ENCODE measurements at regions not wholly inside any gene's neighbourhood (a gene's known extent, or its start where the extent isn't known, plus 50 kb on each side); places are given as distances from the start of the nearest gene placed in this dataset.

DNA sequence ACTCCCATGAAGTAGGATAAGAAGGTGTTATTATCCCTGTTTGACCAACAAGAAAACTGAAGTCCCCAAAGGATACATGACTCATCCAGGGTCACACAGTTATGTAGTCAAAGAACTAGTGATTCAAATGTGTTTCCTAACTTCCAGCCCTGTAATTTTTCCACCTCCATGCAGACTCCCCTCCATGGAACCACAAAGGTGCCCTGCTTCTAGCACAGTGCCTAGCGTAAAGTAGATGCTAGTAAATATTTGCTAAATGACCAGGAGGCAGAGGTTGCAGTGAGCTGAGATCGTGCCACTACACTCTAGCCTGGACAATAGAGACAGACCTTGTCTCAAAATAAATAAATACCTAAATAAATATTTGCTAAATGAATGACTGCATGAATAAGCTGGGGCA is 55.8 kb downstream of the FRMPD3 start:
- no peak for DNase-seq (ENCODE audit: low spot score)
- TF ChIP-seq, protein P1, sequence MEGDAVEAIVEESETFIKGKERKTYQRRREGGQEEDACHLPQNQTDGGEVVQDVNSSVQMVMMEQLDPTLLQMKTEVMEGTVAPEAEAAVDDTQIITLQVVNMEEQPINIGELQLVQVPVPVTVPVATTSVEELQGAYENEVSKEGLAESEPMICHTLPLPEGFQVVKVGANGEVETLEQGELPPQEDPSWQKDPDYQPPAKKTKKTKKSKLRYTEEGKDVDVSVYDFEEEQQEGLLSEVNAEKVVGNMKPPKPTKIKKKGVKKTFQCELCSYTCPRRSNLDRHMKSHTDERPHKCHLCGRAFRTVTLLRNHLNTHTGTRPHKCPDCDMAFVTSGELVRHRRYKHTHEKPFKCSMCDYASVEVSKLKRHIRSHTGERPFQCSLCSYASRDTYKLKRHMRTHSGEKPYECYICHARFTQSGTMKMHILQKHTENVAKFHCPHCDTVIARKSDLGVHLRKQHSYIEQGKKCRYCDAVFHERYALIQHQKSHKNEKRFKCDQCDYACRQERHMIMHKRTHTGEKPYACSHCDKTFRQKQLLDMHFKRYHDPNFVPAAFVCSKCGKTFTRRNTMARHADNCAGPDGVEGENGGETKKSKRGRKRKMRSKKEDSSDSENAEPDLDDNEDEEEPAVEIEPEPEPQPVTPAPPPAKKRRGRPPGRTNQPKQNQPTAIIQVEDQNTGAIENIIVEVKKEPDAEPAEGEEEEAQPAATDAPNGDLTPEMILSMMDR (IDR thresholded peaks at IDR 0.05; ENCODE audit: low read depth, low read length, missing input control): no peak
- no peaks in the 10 kb centered on the region for H3K36me3 ChIP-seq (ENCODE audit: control insufficient read depth in 4 of 4, insufficient read depth in 3 of 4, low read depth in 1 of 4, low read length in 3 of 4)
- H3K27ac ChIP-seq (ENCODE audit: low read depth in 1 of 2, low read length in 2 of 2): no peak overlapping the region
- H3K27me3 ChIP-seq (ENCODE audit: control insufficient read depth in 4 of 4, insufficient read depth in 4 of 4, low read length in 3 of 4): peaks cover 0 to 12% (median 0%) of the 10 kb centered on the region in 4 donors
- peaks cover 0 to 2% (median 0%) of the 10 kb centered on the region in 4 donors for H3K9me3 ChIP-seq (ENCODE audit: control insufficient read depth in 4 of 4, low read length in 3 of 4)
- no peak overlapping the region for H3K4me3 ChIP-seq (ENCODE audit: low read depth in 1 of 3, low read length in 3 of 3)
- WGBS: 47% methylated on average over 2 of the region's 2 CpGs
- H3K9ac ChIP-seq (ENCODE audit: low read depth in 1 of 2, low read length in 2 of 2): no peak overlapping the region
- peaks cover 0 to 1% (median 0%) of the 10 kb centered on the region in 4 donors for H3K4me1 ChIP-seq (ENCODE audit: control insufficient read depth in 4 of 4, insufficient read depth in 4 of 4, low read length in 3 of 4)

DNA sequence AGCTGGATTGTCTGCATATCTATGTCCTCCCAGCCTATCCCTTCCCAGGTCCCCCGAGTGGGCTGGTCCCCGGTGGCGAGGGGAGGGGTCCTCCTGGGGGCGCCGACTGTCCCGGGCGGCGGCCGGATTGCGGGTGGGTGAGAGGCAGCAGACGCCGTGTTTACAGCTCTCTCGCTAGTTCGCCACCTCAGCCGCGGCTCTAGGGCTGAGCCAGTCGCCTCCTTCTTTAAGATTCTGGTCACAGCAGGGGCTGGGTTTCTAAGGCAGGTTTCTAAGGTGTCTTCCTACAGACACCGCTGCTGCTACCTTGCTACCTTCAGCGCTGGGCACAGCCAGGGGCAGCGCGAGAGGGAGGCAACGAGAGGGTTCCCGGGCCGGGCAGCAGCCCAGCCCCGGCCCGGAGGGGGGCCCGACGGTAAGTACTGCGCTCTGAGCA is 57.2 kb downstream of the FRMPD3 start:
- 3% methylated on average over 29 of the region's 29 CpGs for WGBS
- H3K27ac ChIP-seq (ENCODE audit: low read depth in 1 of 2, low read length in 2 of 2): no peak overlapping the region
- H3K4me3 ChIP-seq (ENCODE audit: low read depth in 1 of 3, low read length in 3 of 3): no peak overlapping the region
- peaks cover 0 to 2% (median 0%) of the 10 kb centered on the region in 4 donors for H3K9me3 ChIP-seq (ENCODE audit: control insufficient read depth in 4 of 4, low read length in 3 of 4)
- no peak overlapping the region for H3K9ac ChIP-seq (ENCODE audit: low read depth in 1 of 2, low read length in 2 of 2)
- H3K27me3 ChIP-seq (ENCODE audit: control insufficient read depth in 4 of 4, insufficient read depth in 4 of 4, low read length in 3 of 4): peaks cover 0 to 14% (median 0%) of the 10 kb centered on the region in 4 donors
- TF ChIP-seq FOXA2 (IDR thresholded peaks at IDR 0.05) (no peak), HNF4A (conservative IDR thresholded peaks at IDR 0.05) (no peak), ZBTB33 (IDR thresholded peaks at IDR 0.05) (no peak), SP1 (IDR thresholded peaks at IDR 0.05) (no peak), TAF1 (conservative IDR thresholded peaks at IDR 0.05) (no peak), HNF4G (IDR thresholded peaks at IDR 0.05) (no peak), YY1 (IDR thresholded peaks at IDR 0.05) (no peak), ATF3 (IDR thresholded peaks at IDR 0.05) (no peak), GABPA (IDR thresholded peaks at IDR 0.05 in 1 of 2, conservative IDR thresholded peaks at IDR 0.05 in 1 of 2) (no peak), EGR1 (IDR thresholded peaks at IDR 0.05; ENCODE audit: low read depth in 2 of 2) (no peak), JUND (IDR thresholded peaks at IDR 0.05) (no peak), FOXA1 (IDR thresholded peaks at IDR 0.05) (no peak), RAD21 (IDR thresholded peaks at IDR 0.05) (no peak), NR2F2 (IDR thresholded peaks at IDR 0.05) (no peak)
- TF ChIP-seq, protein P2, sequence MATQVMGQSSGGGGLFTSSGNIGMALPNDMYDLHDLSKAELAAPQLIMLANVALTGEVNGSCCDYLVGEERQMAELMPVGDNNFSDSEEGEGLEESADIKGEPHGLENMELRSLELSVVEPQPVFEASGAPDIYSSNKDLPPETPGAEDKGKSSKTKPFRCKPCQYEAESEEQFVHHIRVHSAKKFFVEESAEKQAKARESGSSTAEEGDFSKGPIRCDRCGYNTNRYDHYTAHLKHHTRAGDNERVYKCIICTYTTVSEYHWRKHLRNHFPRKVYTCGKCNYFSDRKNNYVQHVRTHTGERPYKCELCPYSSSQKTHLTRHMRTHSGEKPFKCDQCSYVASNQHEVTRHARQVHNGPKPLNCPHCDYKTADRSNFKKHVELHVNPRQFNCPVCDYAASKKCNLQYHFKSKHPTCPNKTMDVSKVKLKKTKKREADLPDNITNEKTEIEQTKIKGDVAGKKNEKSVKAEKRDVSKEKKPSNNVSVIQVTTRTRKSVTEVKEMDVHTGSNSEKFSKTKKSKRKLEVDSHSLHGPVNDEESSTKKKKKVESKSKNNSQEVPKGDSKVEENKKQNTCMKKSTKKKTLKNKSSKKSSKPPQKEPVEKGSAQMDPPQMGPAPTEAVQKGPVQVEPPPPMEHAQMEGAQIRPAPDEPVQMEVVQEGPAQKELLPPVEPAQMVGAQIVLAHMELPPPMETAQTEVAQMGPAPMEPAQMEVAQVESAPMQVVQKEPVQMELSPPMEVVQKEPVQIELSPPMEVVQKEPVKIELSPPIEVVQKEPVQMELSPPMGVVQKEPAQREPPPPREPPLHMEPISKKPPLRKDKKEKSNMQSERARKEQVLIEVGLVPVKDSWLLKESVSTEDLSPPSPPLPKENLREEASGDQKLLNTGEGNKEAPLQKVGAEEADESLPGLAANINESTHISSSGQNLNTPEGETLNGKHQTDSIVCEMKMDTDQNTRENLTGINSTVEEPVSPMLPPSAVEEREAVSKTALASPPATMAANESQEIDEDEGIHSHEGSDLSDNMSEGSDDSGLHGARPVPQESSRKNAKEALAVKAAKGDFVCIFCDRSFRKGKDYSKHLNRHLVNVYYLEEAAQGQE (IDR thresholded peaks at IDR 0.05): no peak
- TF ChIP-seq, protein P3, sequence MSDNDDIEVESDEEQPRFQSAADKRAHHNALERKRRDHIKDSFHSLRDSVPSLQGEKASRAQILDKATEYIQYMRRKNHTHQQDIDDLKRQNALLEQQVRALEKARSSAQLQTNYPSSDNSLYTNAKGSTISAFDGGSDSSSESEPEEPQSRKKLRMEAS (IDR thresholded peaks at IDR 0.05): no peak
- H3K36me3 ChIP-seq (ENCODE audit: control insufficient read depth in 4 of 4, insufficient read depth in 3 of 4, low read depth in 1 of 4, low read length in 3 of 4): no peaks in the 10 kb centered on the region
- no peak for DNase-seq (ENCODE audit: low spot score)
- H3K4me1 ChIP-seq (ENCODE audit: control insufficient read depth in 4 of 4, insufficient read depth in 4 of 4, low read length in 3 of 4): peaks cover 0 to 1% (median 0%) of the 10 kb centered on the region in 4 donors

Data from liver (tissue), 8 donors.